ENCODE measurements at regions not wholly inside any gene's neighbourhood (a gene's known extent, or its start where the extent isn't known, plus 50 kb on each side); places are given as distances from the start of the nearest gene placed in this dataset.

DNA sequence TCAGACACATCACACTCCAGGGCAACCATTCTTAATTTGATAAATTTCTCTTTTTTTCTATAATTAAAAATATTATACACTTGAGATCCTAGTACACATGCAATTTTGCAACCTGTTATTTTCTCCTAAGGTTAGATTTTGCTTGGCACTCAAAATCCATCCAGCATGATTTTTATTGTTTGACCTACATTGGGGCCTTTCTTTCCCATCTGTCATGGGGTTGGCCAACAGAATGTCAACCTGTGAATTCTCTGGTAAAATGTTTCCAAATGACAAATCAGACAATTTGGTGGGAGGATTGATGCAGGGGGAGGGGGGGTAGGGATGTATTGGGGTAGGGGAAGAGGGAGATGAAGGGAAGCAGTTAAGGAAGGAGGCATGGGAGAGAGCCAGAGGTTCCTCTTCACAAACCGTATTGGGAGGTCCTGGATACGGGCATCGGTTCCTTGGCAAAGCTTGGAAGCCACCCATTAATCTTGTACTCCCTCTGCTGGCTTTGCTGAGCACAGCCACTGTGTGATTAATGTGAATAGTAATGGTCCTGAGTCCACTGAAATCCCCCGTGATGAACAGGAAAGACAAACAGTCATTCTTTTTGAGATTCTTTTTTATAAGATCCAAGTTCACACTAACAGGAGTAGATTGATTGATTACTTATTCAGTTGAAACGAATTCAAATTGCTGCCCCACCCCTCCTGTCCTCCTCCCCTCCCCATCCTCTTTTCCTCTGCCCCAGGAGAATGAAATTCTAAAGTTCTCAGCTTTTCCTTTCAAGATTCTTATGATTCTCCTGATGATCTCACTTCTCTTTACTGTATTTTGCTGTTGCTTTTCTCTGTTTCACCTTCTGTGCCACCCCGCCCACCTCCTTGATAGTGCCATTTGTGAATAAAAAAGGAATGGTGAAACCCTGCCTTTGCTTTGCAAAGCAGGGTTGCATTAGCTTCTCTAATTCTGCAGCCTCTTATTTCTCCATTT lies 82.2 kb upstream of the SLC25A26 start:
- TF ChIP-seq, protein P1, sequence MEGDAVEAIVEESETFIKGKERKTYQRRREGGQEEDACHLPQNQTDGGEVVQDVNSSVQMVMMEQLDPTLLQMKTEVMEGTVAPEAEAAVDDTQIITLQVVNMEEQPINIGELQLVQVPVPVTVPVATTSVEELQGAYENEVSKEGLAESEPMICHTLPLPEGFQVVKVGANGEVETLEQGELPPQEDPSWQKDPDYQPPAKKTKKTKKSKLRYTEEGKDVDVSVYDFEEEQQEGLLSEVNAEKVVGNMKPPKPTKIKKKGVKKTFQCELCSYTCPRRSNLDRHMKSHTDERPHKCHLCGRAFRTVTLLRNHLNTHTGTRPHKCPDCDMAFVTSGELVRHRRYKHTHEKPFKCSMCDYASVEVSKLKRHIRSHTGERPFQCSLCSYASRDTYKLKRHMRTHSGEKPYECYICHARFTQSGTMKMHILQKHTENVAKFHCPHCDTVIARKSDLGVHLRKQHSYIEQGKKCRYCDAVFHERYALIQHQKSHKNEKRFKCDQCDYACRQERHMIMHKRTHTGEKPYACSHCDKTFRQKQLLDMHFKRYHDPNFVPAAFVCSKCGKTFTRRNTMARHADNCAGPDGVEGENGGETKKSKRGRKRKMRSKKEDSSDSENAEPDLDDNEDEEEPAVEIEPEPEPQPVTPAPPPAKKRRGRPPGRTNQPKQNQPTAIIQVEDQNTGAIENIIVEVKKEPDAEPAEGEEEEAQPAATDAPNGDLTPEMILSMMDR (conservative IDR thresholded peaks at IDR 0.05; ENCODE audit: low read depth in 2 of 2), result peak; percentile 83 to 95
- TF ChIP-seq EZH2 (IDR thresholded peaks at IDR 0.05; ENCODE audit: low read depth, unreplicated experiment), result no peak
- TF ChIP-seq JUNB (IDR thresholded peaks at IDR 0.05; ENCODE audit: unreplicated experiment), result no peak

Measured in GM23338 (cell line).